T-helper 2 cell treated with Interferon-gamma antibody and Interleukin-4, amounts not matched to agents 5 μg/mL and 100 μg/mL, for 36 hours (primary cell): ENCODE measurements at regions not wholly inside any gene's neighbourhood (a gene's known extent, or its start where the extent isn't known, plus 50 kb on each side); places are given as distances from the start of the nearest gene placed in this dataset.
"Not testable (repeated sequence)": the region's sequence is repeated elsewhere in the genome, so short reads cannot be mapped to it uniquely, and the experiment has no call there.

ENCODE experiments used
- DNase-seq: peaks from one replicate; pipeline ENCODE4 v3.0.0; 2021; ENCODE audit warnings: low spot score
- H3K27ac Mint-ChIP-seq: one replicate; pipeline ENCODE4 v1.8.0; 2021; ENCODE audit warnings: mild to moderate bottlenecking, mixed read lengths
- H3K27me3 Mint-ChIP-seq: one replicate; pipeline ENCODE4 v1.8.0; 2021; ENCODE audit warnings: low read depth, mixed read lengths
- H3K36me3 Mint-ChIP-seq: one replicate; pipeline ENCODE4 v1.8.0; 2021; ENCODE audit warnings: low read depth, mixed read lengths
- H3K4me1 Mint-ChIP-seq: one replicate; pipeline ENCODE4 v1.8.0; 2021; ENCODE audit warnings: low read depth, mixed read lengths
- H3K4me3 Mint-ChIP-seq: one replicate; pipeline ENCODE4 v1.8.0; 2022; ENCODE audit warnings: mild to moderate bottlenecking, moderate library complexity, mixed read lengths
- H3K9me3 Mint-ChIP-seq: one replicate; pipeline ENCODE4 v1.8.0; 2021; ENCODE audit warnings: mixed read lengths

DNA sequence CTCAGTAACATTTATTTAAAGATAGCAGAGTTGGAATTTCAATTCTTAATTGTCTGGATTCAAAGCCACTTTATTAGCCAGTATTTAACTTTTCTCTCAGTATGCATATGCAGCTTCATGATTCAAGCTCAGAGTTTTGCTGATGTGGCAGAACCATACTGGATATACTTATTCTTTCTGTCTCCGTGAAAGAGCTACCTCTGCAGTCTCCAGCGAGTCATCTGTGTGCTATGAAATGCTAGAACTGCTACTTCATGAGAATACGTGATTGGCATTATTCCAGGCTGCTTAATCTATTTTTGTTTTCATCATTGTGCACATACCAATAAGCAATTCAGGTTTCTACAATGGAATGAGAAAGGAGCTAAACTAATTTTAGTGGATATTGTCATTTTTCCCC is 743.7 kb downstream of the C4orf33 start:
- Mint-ChIP-seq H3K36me3 (no peaks in the 10 kb centered on the region), H3K27me3 (no peaks in the 10 kb centered on the region), H3K27ac (no peak overlapping the region), H3K4me1 (no peaks in the 10 kb centered on the region), H3K4me3 (no peak overlapping the region), H3K9me3 (peaks cover 4% of the 10 kb centered on the region)
- no peak for DNase-seq

DNA sequence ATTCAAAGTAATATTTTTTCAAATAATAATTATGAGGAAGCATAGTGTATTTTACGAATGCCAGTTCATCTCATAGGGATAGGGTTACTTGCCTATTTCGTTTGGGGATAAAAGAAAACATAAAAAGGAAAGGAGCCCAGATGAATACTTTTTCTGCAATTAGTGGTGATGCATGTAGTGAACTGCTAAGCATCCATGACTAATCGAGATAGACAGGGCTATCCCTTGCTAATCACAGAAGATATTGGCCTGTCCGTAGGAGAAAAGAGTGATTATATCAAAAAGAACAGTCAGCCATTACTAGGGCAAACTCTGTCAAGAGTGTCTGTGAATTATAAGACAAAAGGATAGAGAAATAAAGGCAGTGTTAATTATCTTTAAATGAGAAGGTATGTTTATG is 746.1 kb downstream of the C4orf33 start:
- Mint-ChIP-seq H3K36me3 (no peaks in the 10 kb centered on the region), H3K4me3 (no peak overlapping the region), H3K4me1 (no peaks in the 10 kb centered on the region), H3K27ac (no peak overlapping the region), H3K27me3 (no peaks in the 10 kb centered on the region), H3K9me3 (peaks cover 4% of the 10 kb centered on the region)
- DNase-seq, result no peak

DNA sequence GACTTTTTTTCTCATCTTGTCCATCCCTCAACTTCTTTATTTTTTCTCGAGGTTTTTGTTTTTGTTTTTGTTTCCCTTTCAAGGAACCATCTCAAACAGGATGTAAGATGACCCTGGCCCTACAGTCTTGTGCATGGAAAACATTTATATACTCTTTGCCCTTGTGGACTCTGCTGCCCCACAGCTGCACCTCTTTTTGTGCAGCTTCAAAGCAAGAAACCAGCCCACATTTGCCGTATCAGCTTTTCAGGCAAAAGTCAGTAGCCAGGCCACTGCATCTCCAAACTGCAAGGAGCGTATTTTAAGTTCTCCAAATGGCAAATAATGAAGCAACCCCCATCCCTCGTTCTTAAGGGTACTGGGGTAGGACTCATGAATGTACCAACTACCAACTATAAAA is 756.5 kb downstream of the C4orf33 start:
- no peak for DNase-seq
- no peaks in the 10 kb centered on the region for H3K27me3 Mint-ChIP-seq
- no peaks in the 10 kb centered on the region for H3K4me1 Mint-ChIP-seq

DNA sequence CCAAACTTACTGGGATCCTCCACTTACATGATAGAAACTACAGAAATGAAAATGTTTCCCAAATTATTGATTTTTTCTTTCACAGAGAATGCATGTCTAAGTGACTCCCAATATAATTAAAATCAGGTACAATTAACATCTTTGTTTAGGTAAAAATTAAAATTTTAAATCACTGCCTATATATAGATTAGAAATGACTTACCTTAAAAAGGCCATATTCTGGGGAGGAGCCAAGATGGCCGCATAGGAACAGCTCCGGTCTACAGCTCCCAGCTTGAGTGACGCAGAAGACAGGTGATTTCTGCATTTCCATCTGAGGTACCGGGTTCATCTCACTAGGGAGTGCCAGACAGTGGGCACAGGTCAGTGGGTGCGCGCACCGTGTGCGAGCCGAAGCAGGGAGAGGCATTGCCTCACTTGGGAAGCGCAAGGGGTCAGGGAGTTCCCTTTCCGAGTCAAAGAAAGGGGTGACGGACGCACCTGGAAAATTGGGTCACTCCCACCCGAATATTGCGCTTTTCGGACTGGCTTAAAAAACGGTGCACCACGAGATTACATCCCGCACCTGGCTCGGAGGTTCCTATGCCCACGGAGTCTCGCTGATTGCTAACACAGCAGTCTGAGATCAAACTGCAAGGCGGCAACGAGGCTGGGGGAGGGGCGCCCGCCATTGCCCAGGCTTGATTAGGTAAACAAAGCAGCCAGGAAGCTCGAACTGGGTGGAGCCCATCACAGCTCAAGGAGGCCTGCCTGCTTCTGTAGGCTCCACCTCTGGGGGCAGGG is 757.9 kb downstream of the C4orf33 start:
- DNase-seq, H3K4me3 Mint-ChIP-seq, H3K9me3 Mint-ChIP-seq, H3K36me3 Mint-ChIP-seq, H3K27ac Mint-ChIP-seq, H3K4me1 Mint-ChIP-seq, H3K27me3 Mint-ChIP-seq: not testable (repeated sequence)

More for the DNA sequence above, 756.5 kb downstream of the C4orf33 start:
- Mint-ChIP-seq H3K27ac (no peak overlapping the region), H3K4me3 (no peak overlapping the region), H3K9me3 (no peaks in the 10 kb centered on the region), H3K36me3 (no peaks in the 10 kb centered on the region)

DNA sequence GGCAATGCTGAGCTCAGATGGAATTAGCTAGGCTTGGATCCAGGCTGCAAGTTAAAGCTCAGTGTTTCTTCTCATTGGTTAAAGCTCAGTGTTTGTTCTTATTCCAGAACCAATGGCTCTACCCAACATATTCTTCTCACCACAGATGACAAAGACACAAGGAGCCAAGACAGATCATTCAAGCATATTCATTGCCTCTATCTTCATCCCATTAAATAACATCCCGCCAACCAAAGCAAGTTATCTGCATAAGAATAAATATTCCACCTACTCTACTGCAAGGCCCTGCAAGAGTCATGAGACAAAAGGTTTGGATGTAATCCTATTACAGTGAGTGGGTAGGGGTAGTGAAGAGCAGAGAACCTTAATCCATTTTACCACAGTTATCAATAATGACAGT is 766.5 kb downstream of the C4orf33 start:
- Mint-ChIP-seq H3K36me3 (no peaks in the 10 kb centered on the region), H3K4me3 (no peak overlapping the region), H3K27ac (no peak overlapping the region), H3K27me3 (no peaks in the 10 kb centered on the region), H3K4me1 (no peaks in the 10 kb centered on the region), H3K9me3 (peaks cover 4% of the 10 kb centered on the region)
- no peak for DNase-seq

DNA sequence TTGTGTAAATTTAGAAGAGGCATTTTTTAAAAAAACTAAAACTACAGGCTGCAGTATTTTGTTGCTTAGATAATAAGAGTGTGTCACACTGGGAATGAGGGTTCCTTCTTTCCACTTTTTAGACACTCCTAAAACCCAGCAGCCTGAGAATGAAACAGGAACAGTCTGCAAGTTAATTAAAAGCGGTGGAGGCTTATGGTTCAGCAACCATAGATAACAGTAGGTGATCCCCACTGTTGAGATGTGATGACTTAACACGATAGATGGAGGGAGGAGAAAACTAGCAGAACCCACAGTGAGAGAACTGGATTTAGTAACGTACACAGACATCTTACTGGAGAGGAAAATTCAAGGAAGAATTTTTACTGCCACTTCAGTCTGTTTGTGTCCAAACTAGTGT is 767.3 kb downstream of the C4orf33 start:
- Mint-ChIP-seq H3K4me3 (no peak overlapping the region), H3K27me3 (no peaks in the 10 kb centered on the region), H3K36me3 (no peaks in the 10 kb centered on the region), H3K4me1 (no peaks in the 10 kb centered on the region), H3K27ac (no peak overlapping the region), H3K9me3 (peaks cover 4% of the 10 kb centered on the region)
- DNase-seq, result no peak

DNA sequence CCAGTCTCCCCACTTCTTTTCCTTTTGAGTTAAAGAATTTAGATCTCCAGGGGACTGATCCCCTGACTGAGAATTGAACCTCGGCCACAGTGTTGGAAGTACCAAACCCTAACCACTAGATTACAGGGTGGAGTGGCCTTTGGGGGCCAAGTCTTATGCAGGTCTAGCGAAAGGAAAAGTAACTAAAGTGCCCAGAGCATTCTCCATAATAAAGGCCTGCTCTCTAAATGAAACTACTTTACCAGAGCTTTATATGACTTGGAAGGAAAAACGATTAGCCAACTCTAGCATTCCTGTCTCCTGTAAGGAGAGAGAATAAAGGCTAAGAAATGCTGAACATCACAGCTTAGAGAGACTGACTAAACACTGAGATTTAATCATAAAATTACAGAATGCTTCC is 788.0 kb downstream of the C4orf33 start:
- H3K27ac Mint-ChIP-seq, result no peak overlapping the region
- peaks cover 6% of the 10 kb centered on the region for H3K9me3 Mint-ChIP-seq
- H3K4me1 Mint-ChIP-seq, result no peaks in the 10 kb centered on the region
- H3K4me3 Mint-ChIP-seq, result no peak overlapping the region
- H3K36me3 Mint-ChIP-seq, result no peaks in the 10 kb centered on the region
- no peaks in the 10 kb centered on the region for H3K27me3 Mint-ChIP-seq
- DNase-seq, result no peak

DNA sequence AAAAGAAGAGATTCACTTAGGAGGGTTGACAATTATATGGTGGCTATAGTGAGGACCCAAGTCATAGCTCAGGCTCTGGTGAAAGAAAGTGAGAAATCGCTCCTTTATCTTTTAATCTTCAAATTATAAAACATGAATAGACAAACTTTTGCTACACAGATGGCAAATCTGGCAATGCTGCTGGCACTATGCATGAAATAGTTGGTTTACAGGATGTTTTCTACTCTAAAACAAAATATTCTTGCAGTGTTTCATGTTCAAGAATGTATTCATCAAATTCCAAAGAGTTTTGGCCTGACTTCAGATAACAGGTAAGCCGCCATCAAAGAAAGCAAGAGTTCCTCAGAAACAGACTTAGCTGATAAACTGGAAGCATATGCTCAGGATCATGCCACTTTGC is 801.2 kb downstream of the C4orf33 start:
- DNase-seq, result no peak

DNA sequence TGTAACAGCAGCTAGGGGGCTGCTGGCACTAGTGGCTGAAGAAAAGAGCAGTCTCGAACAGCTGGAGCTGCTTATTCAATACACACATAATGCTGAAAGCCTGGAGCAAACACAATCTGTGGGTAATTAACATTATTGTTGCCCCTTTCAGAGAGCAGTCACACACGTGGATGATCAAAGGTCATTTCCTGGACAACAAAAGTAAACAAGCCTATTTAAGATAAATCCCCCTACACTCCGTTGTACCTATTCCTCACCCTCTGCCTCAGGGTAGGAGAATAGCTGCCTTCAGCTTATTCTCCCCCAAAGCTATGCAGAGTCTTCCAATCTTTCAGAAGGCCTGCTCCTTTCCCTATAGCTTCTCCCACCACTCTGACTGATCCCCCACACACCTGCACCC is 803.9 kb downstream of the C4orf33 start:
- Mint-ChIP-seq H3K27ac (no peak overlapping the region), H3K4me3 (no peak overlapping the region), H3K4me1 (no peaks in the 10 kb centered on the region), H3K27me3 (no peaks in the 10 kb centered on the region), H3K9me3 (no peaks in the 10 kb centered on the region), H3K36me3 (no peaks in the 10 kb centered on the region)
- DNase-seq, result no peak

More for the DNA sequence above, 801.2 kb downstream of the C4orf33 start:
- no peak overlapping the region for H3K4me3 Mint-ChIP-seq
- H3K27ac Mint-ChIP-seq, result no peak overlapping the region
- no peaks in the 10 kb centered on the region for H3K9me3 Mint-ChIP-seq
- H3K4me1 Mint-ChIP-seq, result no peaks in the 10 kb centered on the region
- H3K27me3 Mint-ChIP-seq, result no peaks in the 10 kb centered on the region
- H3K36me3 Mint-ChIP-seq, result no peaks in the 10 kb centered on the region

DNA sequence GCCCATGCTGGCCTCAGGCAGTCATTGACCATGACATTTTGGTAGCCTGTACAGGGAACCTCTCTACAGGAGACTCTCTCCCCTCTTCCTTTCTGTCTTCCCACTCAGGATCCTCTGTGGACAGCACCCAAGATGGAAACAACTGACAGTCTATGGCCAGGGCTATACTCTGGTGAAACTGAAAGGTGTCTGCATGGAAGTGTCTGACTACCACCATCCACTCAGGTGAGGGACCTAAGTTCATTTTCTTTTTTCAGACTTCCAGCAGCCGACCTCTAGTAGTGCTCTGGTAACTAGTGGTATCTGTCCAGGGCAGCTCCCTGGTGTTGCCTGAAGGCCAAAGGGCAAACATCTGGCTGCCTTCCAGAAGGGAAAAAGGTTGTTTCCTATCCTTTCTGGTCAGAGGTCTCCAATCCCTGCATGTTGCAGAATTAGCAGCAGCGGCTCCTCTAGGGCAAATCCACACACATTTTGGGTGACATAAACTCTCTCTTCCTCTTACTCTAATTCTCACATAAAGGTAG is 804.5 kb downstream of the C4orf33 start:
- H3K4me1 Mint-ChIP-seq, result no peaks in the 10 kb centered on the region
- no peak for DNase-seq
- H3K36me3 Mint-ChIP-seq, result no peaks in the 10 kb centered on the region
- no peak overlapping the region for H3K4me3 Mint-ChIP-seq
- no peaks in the 10 kb centered on the region for H3K27me3 Mint-ChIP-seq
- H3K9me3 Mint-ChIP-seq, result no peaks in the 10 kb centered on the region
- no peak overlapping the region for H3K27ac Mint-ChIP-seq

DNA sequence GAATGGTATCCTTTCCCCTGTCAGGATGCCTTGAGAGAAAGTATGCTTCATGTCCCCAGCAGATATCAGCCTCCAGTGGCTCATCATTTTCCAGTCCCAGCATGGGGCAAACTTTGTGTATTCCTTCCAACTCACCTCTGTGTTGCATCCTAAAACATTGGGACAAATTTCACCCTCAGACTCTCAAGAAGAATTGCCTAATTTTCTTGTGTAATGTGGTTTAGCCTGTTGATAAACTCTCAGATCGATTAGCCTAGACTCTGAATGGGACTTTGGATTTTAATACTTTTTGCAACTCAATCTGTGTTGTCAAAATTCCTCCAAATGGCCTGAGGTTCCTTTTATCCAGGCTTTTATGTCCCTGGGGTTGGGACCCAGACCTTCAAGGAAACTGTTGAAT is 805.3 kb downstream of the C4orf33 start:
- no peaks in the 10 kb centered on the region for H3K27me3 Mint-ChIP-seq
- no peak overlapping the region for H3K27ac Mint-ChIP-seq
- no peak for DNase-seq
- H3K36me3 Mint-ChIP-seq, result no peaks in the 10 kb centered on the region
- no peak overlapping the region for H3K4me3 Mint-ChIP-seq
- no peaks in the 10 kb centered on the region for H3K9me3 Mint-ChIP-seq
- no peaks in the 10 kb centered on the region for H3K4me1 Mint-ChIP-seq

DNA sequence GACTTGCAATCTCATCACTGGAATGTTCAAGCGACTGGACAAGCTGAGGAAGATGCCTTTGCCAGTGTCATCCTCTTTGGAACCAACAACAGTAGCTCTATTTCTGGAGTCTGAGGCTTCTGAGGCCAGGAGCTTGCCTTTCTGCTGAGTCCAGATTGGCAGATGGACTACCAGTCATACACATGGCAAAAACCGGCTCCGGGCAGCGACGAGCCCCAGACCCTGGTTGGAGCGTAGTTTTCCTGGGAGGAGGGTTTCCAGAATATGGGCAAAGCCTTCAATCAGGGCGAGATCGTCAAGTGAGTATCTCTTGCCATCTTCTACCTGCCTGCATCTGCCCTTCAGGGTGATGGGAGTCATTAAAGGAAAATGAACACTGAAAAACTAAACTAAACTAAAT is 807.9 kb downstream of the C4orf33 start:
- DNase-seq, result no peak
- no peaks in the 10 kb centered on the region for H3K36me3 Mint-ChIP-seq

DNA sequence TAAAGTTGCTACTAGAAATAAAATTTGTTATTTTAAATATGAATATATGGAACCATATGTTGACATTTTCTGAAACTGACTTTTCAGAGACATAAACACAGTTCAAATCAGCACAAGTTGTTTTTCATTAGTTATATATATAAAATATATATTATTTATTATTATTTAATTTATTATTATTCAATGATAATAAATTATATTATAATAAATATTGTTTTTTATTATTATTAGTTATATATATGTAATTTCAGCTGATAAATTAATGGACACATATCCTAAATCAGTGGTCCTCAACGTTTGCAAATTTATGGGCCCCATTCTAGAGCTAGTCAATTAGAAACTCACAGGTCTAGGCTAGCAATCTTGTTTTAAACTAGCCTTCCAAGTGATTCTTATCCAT is 809.3 kb downstream of the C4orf33 start:
- no peaks in the 10 kb centered on the region for H3K36me3 Mint-ChIP-seq
- H3K9me3 Mint-ChIP-seq, result no peaks in the 10 kb centered on the region
- H3K4me3 Mint-ChIP-seq, result no peak overlapping the region
- no peak for DNase-seq
- no peak overlapping the region for H3K27ac Mint-ChIP-seq
- no peaks in the 10 kb centered on the region for H3K27me3 Mint-ChIP-seq
- H3K4me1 Mint-ChIP-seq, result no peaks in the 10 kb centered on the region

More for the DNA sequence above, 807.9 kb downstream of the C4orf33 start:
- Mint-ChIP-seq H3K27me3 (no peaks in the 10 kb centered on the region), H3K4me1 (no peaks in the 10 kb centered on the region), H3K4me3 (no peak overlapping the region), H3K27ac (no peak overlapping the region), H3K9me3 (no peaks in the 10 kb centered on the region)

DNA sequence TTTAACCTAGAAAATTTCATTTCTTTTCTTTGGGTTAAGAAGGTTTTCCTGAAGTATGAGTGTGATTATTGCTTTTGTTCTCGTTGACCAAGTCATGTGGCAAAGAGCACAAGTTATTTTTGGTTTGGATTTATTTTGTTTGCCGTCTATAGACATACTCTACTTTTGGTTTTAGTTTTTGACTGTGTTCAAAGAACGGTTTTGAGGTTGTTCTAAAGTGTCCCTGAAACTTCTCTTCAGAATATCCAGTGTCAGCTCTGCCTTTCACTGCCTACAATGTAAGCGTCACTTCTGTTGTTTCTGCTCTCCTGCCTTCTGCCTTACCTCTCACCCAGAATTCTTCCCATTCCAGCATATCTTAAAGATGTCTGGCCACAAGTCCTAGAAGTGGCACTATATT is 812.2 kb downstream of the C4orf33 start:
- H3K27me3 Mint-ChIP-seq, result no peaks in the 10 kb centered on the region
- H3K9me3 Mint-ChIP-seq, result no peaks in the 10 kb centered on the region

DNA sequence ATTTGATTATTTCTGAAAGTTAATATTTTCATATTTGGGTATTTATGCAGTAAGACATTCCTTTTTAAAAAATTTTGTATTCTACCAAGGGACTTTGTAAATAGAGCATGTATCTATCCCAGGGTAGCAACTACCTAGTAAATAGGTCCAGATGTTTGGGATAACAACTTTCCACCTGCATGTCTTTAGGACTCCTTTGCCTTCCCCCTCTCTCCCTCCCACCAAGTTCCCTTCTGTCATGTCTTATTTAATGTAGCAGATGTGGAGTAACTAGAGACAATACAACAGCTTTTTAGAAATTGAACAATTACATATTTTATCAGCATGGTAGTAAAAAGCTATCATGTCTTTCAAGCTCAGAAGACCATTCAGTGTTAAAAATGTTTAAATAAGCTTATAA is 821.0 kb downstream of the C4orf33 start:
- Mint-ChIP-seq H3K27ac (no peak overlapping the region), H3K36me3 (no peaks in the 10 kb centered on the region), H3K9me3 (no peaks in the 10 kb centered on the region), H3K4me1 (no peaks in the 10 kb centered on the region), H3K27me3 (no peaks in the 10 kb centered on the region), H3K4me3 (no peak overlapping the region)
- no peak for DNase-seq

More for the DNA sequence above, 812.2 kb downstream of the C4orf33 start:
- no peak overlapping the region for H3K27ac Mint-ChIP-seq
- H3K4me3 Mint-ChIP-seq, result no peak overlapping the region
- H3K4me1 Mint-ChIP-seq, result no peaks in the 10 kb centered on the region
- DNase-seq, result no peak
- no peaks in the 10 kb centered on the region for H3K36me3 Mint-ChIP-seq
